Tibial artery (tissue), 4 donors: ENCODE measurements at regions not wholly inside any gene's neighbourhood (a gene's known extent, or its start where the extent isn't known, plus 50 kb on each side); places are given as distances from the start of the nearest gene placed in this dataset.

Experiments
- DNase-seq, 2 donors: peaks; one replicate each; pipeline ENCODE4 v3.0.0-alpha.2; 2019
- H3K27ac ChIP-seq, 2 donors: fragments of 200-600 bp; sonication (generic) in 1 of 2; 1 replicate in 1 of 2; 2 replicates in 1 of 2; pipeline ENCODE4 v1.5.1; 2018 to 2019; ENCODE audit warnings: mild to moderate bottlenecking in 1 of 2
- H3K27me3 ChIP-seq, 2 donors: fragments of 200-600 bp; sonication (generic) in 1 of 2; one replicate each; pipeline versions ENCODE4 v1.5.1 to v1.6.0; 2016 to 2019
- H3K36me3 ChIP-seq, 3 donors: fragments of 200-600 bp; sonication (generic) in 2 of 3; one replicate each; pipeline ENCODE4 v1.5.1; 2016 to 2019; ENCODE audit warnings: mild to moderate bottlenecking in 2 of 3
- H3K4me1 ChIP-seq, 4 donors: fragments of 200-600 bp; sonication (generic) in 2 of 4; 1 replicate in 3 of 4; 2 replicates in 1 of 4; pipeline ENCODE4 v1.5.1; 2016 to 2019
- H3K4me3 ChIP-seq, 2 donors: fragments of 200-600 bp; sonication (generic) in 1 of 2; 1 replicate in 1 of 2; 2 replicates in 1 of 2; pipeline ENCODE4 v1.5.1; 2018 to 2019; ENCODE audit warnings: mild to moderate bottlenecking in 2 of 2
- H3K9me3 ChIP-seq, 3 donors: fragments of 200-600 bp; sonication (generic) in 1 of 3; one replicate each; pipeline ENCODE4 v1.5.1; 2016 to 2019
- intact Hi-C: fragments of 100-400 bp; cut with DNase I; formaldehyde crosslinking; loops from one replicate; pipeline ENCODE4 v1.15.0; 2023; ENCODE audit warnings: low total_unique reads
- TF ChIP-seq, protein P1 (sequence below), 2 experiments: fragments of 200-600 bp in 1 of 2; fragments of 450-650 bp in 1 of 2; IDR thresholded peaks; one replicate each; pipeline ENCODE4 v1.5.1; 2017 to 2019; ENCODE audit warnings: antibody characterized with exemption in 2 of 2, mild to moderate bottlenecking in 1 of 2, moderate library complexity in 1 of 2

DNA sequence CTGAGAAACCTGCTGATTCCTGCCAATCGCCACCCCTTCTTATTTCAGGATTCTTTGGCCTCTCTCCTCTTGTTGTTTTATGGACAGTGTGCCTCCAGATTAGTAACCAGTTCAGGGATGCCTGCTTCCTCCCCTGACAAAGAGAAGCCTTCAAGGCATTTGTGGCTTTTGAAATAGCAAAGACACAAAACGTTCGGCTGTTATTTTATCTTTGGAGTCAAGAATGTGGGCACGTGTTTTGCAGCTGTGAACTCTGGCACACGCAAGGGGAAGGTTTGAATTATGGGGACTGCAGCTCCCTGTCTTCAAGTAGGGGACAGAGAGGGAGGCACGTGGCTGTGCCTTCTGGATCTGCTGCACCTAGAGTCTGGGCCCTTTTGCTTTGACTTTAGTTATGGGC lies 157.9 kb upstream of the GRB10 start:
- Histone ChIP-seq H3K9me3 (no peaks in the 10 kb centered on the region), H3K4me3 (no peak overlapping the region), H3K27ac (no peak overlapping the region), H3K4me1 (no peaks in the 10 kb centered on the region), H3K27me3 (no peaks in the 10 kb centered on the region), H3K36me3 (no peaks in the 10 kb centered on the region)
- TF ChIP-seq, protein P1, sequence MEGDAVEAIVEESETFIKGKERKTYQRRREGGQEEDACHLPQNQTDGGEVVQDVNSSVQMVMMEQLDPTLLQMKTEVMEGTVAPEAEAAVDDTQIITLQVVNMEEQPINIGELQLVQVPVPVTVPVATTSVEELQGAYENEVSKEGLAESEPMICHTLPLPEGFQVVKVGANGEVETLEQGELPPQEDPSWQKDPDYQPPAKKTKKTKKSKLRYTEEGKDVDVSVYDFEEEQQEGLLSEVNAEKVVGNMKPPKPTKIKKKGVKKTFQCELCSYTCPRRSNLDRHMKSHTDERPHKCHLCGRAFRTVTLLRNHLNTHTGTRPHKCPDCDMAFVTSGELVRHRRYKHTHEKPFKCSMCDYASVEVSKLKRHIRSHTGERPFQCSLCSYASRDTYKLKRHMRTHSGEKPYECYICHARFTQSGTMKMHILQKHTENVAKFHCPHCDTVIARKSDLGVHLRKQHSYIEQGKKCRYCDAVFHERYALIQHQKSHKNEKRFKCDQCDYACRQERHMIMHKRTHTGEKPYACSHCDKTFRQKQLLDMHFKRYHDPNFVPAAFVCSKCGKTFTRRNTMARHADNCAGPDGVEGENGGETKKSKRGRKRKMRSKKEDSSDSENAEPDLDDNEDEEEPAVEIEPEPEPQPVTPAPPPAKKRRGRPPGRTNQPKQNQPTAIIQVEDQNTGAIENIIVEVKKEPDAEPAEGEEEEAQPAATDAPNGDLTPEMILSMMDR (IDR thresholded peaks at IDR 0.05) = no peak
- intact Hi-C loops = no loop called here
- no peak for DNase-seq

GRCh38 chr7:50939021-50939420 lies 156.3 kb upstream of the GRB10 start:
- no peaks in the 10 kb centered on the region for H3K36me3 ChIP-seq
- H3K27me3 ChIP-seq = no peaks in the 10 kb centered on the region
- H3K9me3 ChIP-seq = no peaks in the 10 kb centered on the region
- DNase-seq = no peak
- intact Hi-C loops = no loop called here
- H3K4me1 ChIP-seq = no peaks in the 10 kb centered on the region
- H3K27ac ChIP-seq = no peak overlapping the region
- TF ChIP-seq, protein P1 (IDR thresholded peaks at IDR 0.05) = no peak
- H3K4me3 ChIP-seq = no peak overlapping the region

GRCh38 chr7:50937727-50938126 lies 155.0 kb upstream of the GRB10 start:
- no peaks in the 10 kb centered on the region for H3K27me3 ChIP-seq
- intact Hi-C loops = no loop called here
- H3K4me3 ChIP-seq = no peak overlapping the region
- no peaks in the 10 kb centered on the region for H3K9me3 ChIP-seq
- no peak overlapping the region for H3K27ac ChIP-seq
- no peak for DNase-seq
- no peaks in the 10 kb centered on the region for H3K4me1 ChIP-seq
- TF ChIP-seq, protein P1 (IDR thresholded peaks at IDR 0.05) = no peak
- no peaks in the 10 kb centered on the region for H3K36me3 ChIP-seq

- Histone ChIP-seq H3K27me3 (no peaks in the 10 kb centered on the region), H3K4me3 (no peak overlapping the region), H3K4me1 (no peaks in the 10 kb centered on the region), H3K36me3 (no peaks in the 10 kb centered on the region), H3K9me3 (no peaks in the 10 kb centered on the region), H3K27ac (no peak overlapping the region)
- TF ChIP-seq, protein P1 (IDR thresholded peaks at IDR 0.05) = no peak
- intact Hi-C loops = no loop called here
- DNase-seq = no peak
Measured at GRCh38 chr7:50926049-50926448, 143.4 kb upstream of the GRB10 start.

DNA sequence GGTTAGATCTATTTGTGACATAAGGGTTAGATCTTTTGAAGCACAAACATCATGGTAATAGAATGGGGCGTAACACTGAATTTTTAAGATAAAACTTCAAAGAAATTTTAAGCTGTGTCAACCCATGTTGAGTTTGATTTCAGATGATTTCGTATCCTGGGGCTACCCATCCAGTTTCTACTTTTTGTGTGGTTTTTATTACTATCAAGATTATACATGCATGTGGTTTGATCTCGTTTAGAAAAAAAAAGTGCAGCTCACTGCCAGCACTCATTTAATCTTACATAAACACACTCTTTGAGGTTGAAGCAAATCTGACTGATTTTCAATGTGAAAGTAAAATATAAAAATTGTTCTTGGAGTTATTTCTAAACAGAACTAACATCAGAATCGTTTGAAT lies 140.8 kb upstream of the GRB10 start:
- intact Hi-C loops = no loop called here

More for the DNA sequence above, 140.8 kb upstream of the GRB10 start:
- Histone ChIP-seq H3K4me1 (no peaks in the 10 kb centered on the region), H3K9me3 (no peaks in the 10 kb centered on the region), H3K36me3 (no peaks in the 10 kb centered on the region), H3K27ac (no peak overlapping the region), H3K27me3 (no peaks in the 10 kb centered on the region), H3K4me3 (no peak overlapping the region)
- TF ChIP-seq, protein P1 (IDR thresholded peaks at IDR 0.05) = no peak
- no peak for DNase-seq
